Endothelial cell of hepatic sinusoid (primary cell): ENCODE measurements at regions not wholly inside any gene's neighbourhood (a gene's known extent, or its start where the extent isn't known, plus 50 kb on each side); places are given as distances from the start of the nearest gene placed in this dataset.

Experiments
- in situ Hi-C: cut with HindIII; loops from 2 replicates; pipeline ENCODE4 v1.10.0; 2017; ENCODE audit warnings: low sequenced_read_pairs

DNA sequence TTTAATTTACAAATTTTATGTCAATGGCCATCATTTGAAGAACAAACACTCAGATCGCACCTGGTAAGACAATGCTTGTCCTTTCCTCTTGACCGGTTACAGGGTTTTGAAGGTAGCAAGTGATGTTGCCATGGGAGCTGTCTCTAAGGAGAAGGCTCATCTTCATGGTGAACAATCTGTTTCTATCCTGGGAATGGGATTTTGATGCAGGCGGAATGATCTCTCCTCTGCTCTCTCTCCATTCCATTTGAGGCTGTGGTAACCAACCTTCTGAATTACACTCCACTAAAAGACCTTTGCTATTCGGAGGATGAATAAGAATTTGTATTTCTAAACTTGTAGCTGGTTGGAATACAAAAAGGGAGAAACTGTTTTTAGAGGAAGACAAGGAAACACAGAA lies 57.9 kb upstream of the SLC5A9 start:
- in situ Hi-C loops = no loop called here

DNA sequence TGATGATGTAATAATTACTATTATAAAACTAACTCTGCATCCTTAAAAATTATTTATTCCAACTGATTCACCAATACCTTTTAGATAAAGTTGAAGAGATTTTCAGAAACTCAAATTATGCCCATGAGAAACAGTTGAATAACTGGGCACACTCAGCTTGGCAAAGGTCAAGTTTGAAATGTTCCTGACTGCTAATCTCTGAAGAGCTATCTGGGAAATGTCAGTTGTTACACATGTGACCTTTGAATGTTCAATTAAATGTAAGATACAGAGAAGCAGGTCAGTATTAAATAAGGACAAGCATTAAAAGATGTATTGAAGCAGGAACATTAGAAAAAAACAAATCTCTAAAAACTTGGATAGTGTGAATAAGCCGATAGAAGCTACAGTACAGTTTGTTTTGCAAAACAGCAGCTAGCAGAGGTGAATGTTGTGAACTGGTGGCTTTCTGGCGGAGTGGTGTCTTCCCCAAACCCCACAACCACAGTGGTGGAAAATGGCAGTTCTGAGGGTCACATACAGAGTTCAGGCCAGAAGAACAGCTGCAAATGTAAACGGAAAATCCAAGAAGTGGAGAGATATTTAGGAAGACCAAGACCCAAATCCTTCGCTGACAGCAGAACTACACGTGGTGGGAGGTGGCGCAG lies 61.9 kb upstream of the SLC5A9 start:
- in situ Hi-C loops = no loop called here

DNA sequence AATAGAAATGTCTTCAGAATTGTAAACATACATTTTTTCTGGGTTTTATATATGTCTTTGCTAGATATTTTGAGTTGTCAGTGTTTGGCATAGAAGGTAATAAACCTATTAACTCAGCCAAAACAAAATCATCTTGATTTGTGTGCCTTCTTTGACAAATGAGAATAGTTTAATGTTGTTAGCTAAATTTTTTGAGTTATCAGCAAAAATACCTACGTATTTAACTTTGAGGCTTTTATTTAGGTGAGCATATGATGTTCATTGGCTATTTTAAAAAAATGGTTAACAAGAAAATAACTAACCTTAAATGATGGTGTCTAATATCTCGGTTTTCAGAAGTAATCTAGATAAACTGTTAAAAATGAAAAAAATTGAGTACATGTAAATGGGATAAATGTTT lies 83.2 kb upstream of the SLC5A9 start:
- in situ Hi-C loops = no loop called here

DNA sequence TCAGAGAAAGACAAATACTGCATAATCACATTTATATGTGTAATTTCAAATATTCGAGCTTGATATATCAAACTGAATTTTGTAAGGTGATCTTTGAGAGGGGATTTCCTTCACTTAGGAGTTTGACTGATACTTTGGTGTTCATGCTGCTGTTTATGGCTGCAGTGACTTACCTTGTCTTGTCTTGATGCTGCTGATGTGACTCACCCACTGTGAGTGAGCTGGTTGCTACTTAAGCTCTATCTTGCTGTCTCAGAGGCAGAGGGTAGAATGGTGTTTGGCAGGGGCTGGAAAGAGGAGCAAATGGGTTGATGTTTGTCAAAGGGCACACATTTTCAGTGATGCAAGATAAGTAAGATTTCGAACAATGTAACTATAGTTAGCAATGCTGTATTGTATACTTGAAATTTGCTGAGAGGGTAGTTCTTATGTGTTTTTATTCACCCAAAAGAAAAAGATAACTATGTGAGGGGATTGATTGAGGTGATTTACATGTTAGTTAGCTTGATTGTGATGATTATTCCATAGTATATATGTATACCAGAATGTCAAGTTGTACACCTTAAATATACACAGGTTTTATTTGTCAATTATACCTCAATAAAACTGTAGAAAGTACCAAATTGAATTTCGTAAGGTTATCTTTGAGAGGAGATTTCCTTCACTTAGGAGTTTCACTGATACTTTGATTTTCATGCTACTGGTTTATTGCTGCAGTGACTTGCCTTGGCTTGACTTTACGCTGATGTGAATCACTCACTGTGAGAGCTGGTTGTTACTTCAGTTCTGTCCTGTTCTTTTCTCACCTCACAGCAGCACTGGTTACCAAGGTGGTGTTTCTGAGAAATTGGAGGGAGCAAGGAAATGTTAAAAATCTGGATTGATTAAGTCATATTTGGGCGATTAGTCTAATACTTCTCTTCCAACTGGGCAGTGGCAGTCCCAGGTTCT lies 94.5 kb upstream of the SLC5A9 start:
- in situ Hi-C loops = no loop called here

DNA sequence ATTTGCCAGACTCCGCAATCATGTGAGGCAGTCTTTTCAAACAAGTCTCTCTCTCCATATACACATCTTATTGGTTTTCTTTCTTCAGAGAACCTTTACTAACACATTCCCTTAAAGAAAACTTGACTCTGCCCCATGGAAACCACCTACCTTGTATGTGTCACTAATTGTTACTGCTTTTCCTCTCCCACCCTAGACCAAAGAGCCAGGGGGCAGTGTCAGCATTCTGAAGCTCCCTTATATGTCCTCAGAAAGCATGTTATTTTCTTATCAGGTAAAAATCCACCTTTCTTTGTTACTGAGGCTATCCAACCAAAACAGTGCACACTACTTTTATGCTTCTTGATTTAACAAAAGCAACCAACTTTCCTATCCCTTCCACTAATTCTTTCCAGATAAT lies 98.9 kb upstream of the SLC5A9 start:
- in situ Hi-C loops = no loop called here

DNA sequence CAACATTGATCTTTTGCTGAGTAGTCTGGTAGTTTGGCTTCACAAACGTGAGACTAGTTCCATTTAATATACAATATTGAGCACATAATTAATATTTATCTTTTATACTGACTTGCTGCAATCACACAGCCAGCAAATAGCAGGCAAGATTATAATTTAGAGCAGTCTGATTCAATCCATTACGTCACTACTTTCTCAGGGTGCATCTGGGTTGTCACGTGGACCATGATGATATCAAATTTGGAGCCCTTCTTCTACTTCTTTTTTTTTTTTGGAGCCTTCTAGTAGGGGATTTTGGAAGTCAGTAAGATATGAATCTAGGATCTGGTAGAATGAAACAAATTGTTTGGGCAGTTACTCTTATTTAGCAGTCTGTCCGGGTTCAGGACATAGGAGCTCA lies 100.6 kb upstream of the SLC5A9 start:
- in situ Hi-C loops = no loop called here

DNA sequence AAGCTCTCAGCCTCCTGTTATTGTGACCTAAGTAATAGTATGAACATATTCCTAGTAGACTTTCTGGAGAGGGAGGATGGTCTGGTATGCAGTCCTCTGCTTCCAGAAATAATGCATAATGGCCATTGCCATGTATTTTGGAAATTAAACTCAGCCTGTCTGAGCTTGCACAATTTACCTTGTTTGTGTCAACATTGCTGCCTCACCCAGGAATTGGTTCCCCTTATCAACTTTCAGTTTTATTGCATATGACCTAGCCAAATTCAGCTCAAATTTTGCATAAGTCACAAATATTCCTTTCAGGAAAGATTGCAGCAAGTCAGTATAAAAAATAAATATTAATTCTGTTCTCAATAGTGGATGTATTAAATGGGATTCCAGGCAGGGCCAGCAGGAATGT lies 101.9 kb upstream of the SLC5A9 start:
- in situ Hi-C loops = no loop called here

DNA sequence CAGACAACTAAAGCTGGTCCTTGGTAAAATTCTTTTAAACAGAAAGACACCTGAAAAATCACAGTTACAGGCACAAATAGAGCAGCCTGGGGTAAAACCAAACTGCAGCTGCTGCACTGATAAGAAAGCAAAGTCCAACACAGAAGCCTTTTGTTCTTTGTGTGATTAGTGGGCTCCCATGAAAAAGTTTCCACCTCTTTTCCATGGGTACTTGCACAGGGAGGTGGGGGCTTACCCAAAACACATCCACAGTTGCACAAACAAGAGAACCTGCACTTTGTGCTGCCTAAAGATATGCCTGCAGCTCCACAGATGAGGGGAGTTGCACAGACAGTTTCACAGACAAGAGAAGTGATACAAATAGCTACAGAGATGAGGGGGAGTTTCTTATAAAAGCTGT lies 106.7 kb upstream of the SLC5A9 start:
- in situ Hi-C loops = no loop called here

DNA sequence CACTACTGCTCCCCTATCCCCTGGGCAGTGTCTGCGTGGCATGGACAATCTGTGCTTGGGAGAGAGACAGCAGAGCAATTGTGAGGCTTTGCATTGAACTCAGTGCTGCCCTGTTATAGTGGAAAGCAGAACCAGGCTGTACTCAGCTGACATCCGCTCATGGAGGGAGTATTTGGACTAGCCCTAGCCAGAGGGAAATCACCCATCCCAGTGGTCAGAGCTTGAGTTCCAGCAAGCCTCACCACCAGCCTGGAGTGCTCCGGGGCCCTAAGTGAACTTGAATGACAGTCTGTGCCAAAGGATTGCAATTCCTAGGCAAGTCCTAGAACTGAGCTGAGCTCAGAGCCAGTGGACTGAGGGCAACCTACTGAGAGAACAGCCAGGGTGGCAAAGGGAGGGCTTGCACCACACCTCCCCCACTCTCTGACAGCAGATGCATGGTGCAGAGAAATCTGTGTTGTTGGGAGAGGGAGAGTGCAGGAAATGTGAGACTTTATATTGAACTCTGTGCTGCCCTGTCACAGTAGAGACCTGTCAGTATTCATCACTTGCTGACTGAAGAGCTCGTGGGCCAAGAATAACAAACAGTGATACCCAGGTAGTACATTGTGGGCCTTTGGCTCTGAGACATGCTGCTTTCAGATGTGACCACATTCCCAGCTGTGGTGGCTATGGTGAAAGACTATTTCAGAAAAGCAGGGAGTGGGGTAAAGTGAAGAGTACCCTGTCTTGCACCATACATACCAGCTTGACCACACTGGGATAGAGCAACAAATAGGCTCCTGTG lies 107.7 kb upstream of the SLC5A9 start:
- in situ Hi-C loops = no loop called here

DNA sequence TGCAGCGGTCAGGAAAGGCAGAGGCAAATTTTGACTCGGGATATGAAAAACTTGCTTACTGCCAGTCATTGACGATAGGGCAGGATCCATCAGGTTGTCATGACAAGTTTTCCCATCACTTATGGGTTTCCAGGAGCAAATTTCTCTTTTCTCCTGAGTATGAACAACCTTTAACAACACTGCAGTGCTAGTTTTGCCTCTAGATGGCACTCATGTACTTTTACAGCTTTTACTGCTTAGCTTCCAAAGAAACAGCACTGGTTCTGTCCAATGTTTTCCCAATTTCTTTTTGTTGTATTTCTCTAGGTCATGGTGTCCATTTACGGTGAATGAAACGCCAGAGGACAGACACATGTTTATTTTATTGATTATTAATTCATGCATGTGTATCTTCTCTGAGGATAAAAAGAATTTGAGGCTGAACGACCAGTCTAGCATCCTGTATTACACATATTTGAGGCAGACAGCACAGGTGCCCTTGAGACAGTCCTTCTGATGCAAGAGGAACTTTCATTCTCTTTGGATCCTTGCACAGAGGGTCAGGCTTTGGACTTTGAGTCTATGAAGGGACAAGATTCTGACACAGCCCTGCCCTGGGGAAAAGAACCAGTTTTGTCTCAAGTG lies 112.3 kb upstream of the TRABD2B start:
- in situ Hi-C loops = no loop called here

DNA sequence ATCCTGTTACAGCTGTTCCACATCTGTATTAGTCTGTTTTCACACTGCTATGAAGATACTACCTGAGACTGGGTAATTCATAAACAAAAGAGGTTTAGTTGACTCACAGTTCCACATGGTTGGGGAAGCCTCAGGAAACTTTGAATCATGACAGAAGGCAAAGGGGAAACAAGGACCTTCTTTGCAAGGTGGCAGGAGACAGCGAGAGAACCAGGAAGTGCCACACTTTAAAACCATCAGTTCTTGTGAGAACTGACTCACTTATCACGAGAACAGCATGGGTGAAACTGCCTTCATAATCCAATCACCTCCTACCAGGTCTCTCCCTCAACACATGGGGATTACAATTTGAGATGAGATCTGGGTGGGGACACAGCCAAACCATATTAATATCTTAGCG lies 110.3 kb upstream of the TRABD2B start:
- in situ Hi-C loops = no loop called here

DNA sequence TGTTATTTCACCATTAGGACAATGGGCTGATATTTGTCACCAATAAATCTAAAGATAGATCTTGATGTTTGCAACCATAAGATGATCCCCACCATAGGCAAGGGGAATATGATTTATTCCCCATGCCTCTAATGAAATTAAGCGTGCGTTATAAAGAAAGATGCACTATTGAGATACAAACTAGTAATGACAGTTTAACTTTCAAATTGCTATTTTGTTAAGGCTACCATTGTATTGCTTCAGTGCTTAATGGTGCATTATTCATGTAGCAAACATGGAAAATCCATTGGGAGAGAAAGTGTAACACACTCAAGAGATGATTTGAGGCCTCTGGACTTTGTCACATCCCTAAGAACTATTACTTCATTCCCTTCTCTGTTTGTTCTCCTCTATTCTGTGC lies 108.9 kb upstream of the TRABD2B start:
- in situ Hi-C loops = no loop called here

DNA sequence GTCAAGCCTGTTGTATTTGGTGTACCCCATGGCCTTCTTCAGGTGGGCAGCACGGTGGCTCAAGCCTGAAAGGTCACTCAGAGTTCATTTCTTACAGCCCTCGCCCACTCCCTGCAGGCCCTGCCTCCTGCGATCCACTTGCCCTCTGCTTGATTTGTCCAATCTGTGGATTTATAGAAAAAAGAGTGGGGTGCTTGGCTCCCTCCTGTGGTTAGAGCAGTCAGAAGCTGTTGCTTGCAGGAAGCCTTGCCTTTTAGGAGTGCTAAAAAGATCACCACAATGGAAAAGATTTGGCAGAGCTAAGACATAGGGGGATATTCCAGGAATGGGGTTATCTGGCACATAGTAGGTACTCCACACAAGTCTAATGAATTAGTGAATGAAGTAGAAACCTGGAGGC lies 108.0 kb upstream of the TRABD2B start:
- in situ Hi-C loops = no loop called here

DNA sequence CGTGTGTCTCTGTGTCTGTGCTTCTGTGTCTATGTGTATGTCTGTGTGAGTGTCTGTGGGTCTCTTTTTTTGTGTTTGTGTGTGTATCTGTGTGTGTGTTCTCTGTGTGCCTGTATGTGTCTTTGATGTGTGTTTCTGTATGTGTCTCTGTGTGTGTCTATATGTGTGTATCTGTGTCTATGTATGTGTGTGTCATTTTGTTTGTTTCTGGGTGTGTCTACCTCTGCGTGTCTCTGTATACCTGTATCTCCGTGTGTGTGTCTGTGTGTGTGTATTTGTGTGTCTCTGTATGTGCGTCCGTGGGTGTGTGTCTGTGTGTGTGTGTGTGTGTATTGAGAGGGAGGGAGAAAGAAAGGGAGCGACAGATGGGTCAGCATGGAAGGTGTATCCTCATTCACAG lies 106.3 kb upstream of the TRABD2B start:
- in situ Hi-C loops = no loop called here

DNA sequence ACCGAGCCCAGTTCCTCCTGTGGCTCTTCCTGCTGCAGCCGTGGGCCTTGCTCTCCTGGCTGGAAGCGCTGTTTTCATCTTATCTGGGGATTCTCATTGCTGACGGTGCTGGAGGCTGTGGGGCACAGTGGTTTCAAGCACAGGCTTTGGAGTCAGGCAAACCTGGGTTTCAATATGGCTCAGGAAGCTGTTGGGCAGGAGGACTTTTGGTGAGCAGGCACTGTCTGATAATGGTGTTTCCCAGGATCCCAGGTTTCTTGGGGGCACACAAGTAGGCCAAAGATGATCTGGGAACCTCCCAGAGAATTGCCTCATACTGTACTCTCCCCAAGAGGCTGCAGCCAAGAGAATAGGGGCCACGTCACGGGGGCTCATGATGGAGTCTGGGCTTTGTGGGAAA lies 105.6 kb upstream of the TRABD2B start:
- in situ Hi-C loops = no loop called here

DNA sequence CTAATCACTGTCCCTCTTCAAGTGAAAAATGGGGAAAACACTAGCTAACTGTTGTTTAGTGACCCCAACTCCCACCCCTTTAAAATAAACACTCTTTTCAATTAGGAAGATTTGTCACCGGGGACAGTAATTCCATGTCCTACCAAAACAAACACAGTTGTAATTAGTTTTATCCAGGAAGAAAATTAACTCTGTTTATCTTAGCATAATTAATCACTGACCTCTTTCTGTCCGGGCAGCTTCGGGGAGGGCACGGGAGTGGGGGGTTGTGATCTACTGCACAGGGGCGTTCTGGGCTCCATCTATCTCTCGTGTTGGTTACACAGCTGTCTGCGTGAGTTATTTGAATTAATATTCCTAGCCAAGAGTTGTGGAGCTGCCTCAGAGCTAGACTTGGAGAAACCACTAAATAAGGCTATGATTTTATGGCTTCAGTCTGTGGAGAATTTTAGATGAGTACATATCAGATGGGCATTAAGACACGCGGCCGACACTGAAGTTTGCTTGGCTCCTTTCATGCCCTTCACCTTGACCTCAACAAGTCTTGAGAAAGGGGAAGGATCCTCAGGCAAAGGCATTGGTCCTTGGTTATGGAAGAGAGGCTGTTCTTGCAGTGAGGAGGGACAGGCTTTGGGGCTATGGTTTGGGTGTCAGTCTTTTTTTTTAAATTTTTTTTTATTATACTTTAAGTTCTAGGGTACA lies 102.0 kb upstream of the TRABD2B start:
- in situ Hi-C loops = no loop called here

DNA sequence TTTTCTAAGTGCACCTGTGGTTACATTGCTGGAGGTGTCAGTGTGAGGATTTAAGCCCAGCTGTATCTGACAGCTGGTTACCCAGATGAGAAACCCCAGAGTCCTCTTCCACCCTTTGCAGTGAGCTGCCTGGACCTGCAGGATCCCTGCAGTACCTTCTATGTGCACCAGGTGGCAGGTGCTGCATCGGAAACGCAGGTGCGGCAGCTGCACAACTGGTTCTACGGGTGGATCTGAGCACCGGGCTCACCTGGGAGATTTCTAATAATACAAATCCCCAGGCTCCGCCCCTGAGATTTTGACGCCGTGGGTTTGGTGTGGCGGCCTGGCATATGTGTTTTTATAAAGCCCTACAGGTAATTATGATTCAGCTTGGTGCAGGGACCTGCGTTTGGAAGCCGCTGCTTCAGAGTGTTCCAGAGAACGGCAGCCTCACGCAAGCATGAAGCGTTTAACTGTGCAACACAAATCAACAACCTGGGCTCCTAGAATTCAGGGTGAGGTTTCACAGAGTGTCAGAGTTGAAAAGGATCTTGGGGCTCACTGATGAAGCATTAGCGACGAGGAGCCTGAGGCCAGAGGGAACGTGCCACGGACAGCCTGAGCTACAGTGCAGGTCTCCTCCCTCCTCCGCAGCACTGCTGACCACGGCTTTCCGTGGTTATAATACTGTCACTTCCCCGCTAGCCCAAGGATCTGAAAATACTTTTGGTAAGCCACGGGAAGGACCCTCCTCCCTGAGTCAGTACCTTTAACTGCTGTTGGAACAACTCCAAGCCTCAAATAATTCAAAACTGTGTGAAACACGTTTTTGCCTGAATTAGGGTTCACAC lies 96.7 kb upstream of the TRABD2B start:
- in situ Hi-C loops = no loop called here

DNA sequence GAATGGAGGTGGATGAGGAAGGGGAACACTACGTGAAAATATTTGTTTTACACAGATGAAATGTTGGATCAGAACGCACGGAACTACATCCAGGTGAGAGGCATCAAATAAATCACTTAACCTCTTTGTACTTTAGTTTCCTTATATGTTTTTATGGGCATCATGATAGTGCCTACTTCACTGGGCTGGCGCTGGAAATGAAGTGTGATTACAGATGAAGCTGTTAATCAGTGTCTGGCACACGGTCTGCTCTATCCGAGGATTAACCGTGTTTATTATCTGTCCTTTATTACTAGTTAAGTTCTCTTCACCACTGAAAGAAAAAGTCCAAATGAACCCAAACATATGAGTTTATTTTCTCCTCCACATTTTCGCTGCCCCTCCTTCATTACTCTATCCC lies 96.0 kb upstream of the TRABD2B start:
- in situ Hi-C loops = no loop called here

DNA sequence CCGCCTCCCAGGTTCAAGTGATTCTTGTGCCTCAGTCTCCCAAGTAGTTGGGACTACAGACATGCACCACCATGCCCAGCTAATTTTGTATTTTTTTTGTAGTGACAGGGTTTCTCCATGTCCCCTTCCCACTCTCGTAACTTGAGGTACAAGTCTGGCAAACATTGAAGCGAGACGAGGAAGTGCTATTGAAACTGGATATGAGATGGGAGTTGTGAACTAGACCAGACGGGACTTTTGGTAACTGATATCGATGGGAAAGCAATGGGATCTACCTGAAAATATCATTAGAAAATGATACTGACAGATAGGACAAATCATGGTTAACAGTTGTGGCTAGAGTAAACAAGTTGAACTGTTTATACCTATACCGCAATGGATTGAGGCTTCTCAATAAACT lies 95.2 kb upstream of the TRABD2B start:
- in situ Hi-C loops = no loop called here
